Vagina (tissue), 2 donors: ENCODE measurements at regions not wholly inside any gene's neighbourhood (a gene's known extent, or its start where the extent isn't known, plus 50 kb on each side); places are given as distances from the start of the nearest gene placed in this dataset.
"Not testable (repeated sequence)": the region's sequence is repeated elsewhere in the genome, so short reads cannot be mapped to it uniquely, and the experiment has no call there.

Experiments
- DNase-seq, 2 donors: peaks; one replicate each; pipeline ENCODE4 v3.0.0-alpha.2; 2017; ENCODE audit errors: extremely low spot score in 2 of 2
- H3K27ac ChIP-seq: fragments of 200-600 bp; sonication (generic); one replicate; pipeline ENCODE4 v1.5.1; 2019
- H3K27me3 ChIP-seq: fragments of 200-600 bp; sonication (generic); one replicate; pipeline ENCODE4 v1.5.1; 2019
- H3K36me3 ChIP-seq, 2 donors: fragments of 200-600 bp; sonication (generic); one replicate each; pipeline ENCODE4 v1.5.1; 2017 to 2019
- H3K4me1 ChIP-seq: fragments of 200-600 bp; sonication (generic); one replicate; pipeline ENCODE4 v1.5.1; 2019
- H3K4me3 ChIP-seq, 2 donors: fragments of 200-600 bp; sonication (generic); 1 replicate in 1 of 2; 2 replicates in 1 of 2; pipeline ENCODE4 v1.5.1; 2016 to 2019
- H3K9me3 ChIP-seq: fragments of 200-600 bp; sonication (generic); one replicate; pipeline ENCODE4 v1.5.1; 2019
- CTCF ChIP-seq, 3 experiments: fragments of 450-650 bp in 2 of 3; fragments of 200-600 bp in 1 of 3; sonication (generic) in 1 of 3; IDR thresholded peaks; one replicate each; pipeline ENCODE4 v1.5.1; 2017 to 2019; ENCODE audit warnings: antibody characterized with exemption in 3 of 3, mild to moderate bottlenecking in 2 of 3, moderate library complexity in 2 of 3
- POLR2A ChIP-seq, 2 donors: fragments of 450-650 bp; IDR thresholded peaks; one replicate each; pipeline ENCODE4 v1.6.1; 2017; ENCODE audit warnings: antibody characterized with exemption in 2 of 2, mild to moderate bottlenecking in 2 of 2, moderate library complexity in 2 of 2
- POLR2AphosphoS5 ChIP-seq, 2 donors: sonication (generic); formaldehyde crosslinking; IDR thresholded peaks; one replicate each; pipeline ENCODE4 v1.9.0; 2017; ENCODE audit warnings: antibody characterized with exemption in 2 of 2, mild to moderate bottlenecking in 2 of 2, low read depth in 1 of 2; ENCODE audit not compliant: insufficient read depth in 1 of 2
- intact Hi-C: fragments of 100-400 bp; cut with DNase I; formaldehyde crosslinking; loops from one replicate; pipeline ENCODE4 v1.15.1; 2023

- Histone ChIP-seq H3K27ac (no peak overlapping the region), H3K9me3 (no peaks in the 10 kb centered on the region), H3K27me3 (no peaks in the 10 kb centered on the region), H3K36me3 (no peaks in the 10 kb centered on the region), H3K4me3 (no peak overlapping the region), H3K4me1 (no peaks in the 10 kb centered on the region)
- TF ChIP-seq POLR2AphosphoS5 (IDR thresholded peaks at IDR 0.05; ENCODE audit: insufficient read depth in 1 of 2, low read depth in 1 of 2) = no peak
- intact Hi-C loops = no loop called here
- DNase-seq = no peak
Observed at GRCh38 chr5:101637599-101637998, 658.5 kb downstream of the SLCO4C1 start.

- H3K4me3 ChIP-seq, H3K4me1 ChIP-seq, H3K27me3 ChIP-seq, H3K9me3 ChIP-seq, DNase-seq, H3K27ac ChIP-seq, H3K36me3 ChIP-seq, intact Hi-C loops: not testable (repeated sequence)
Observed at GRCh38 chr5:101627770-101628169, 668.3 kb downstream of the SLCO4C1 start.

GRCh38 chr5:101626572-101626971, 669.5 kb downstream of the SLCO4C1 start:
- no peak for TF ChIP-seq POLR2A (IDR thresholded peaks at IDR 0.05)
- no peak for TF ChIP-seq POLR2AphosphoS5 (IDR thresholded peaks at IDR 0.05; ENCODE audit: insufficient read depth in 1 of 2, low read depth in 1 of 2)
- no peak for TF ChIP-seq CTCF (IDR thresholded peaks at IDR 0.05)
- H3K27me3 ChIP-seq = no peaks in the 10 kb centered on the region
- H3K27ac ChIP-seq = no peak overlapping the region

GRCh38 chr5:101611039-101611438, 685.0 kb downstream of the SLCO4C1 start:
- no peaks in the 10 kb centered on the region for H3K9me3 ChIP-seq
- intact Hi-C loops = no loop called here
- no peak overlapping the region for H3K4me3 ChIP-seq
- H3K4me1 ChIP-seq = no peaks in the 10 kb centered on the region
- DNase-seq = no peak
- no peaks in the 10 kb centered on the region for H3K36me3 ChIP-seq
- H3K27ac ChIP-seq = no peak overlapping the region
- TF ChIP-seq POLR2AphosphoS5 (IDR thresholded peaks at IDR 0.05; ENCODE audit: insufficient read depth in 1 of 2, low read depth in 1 of 2) = no peak
- no peaks in the 10 kb centered on the region for H3K27me3 ChIP-seq

More at GRCh38 chr5:101626572-101626971, 669.5 kb downstream of the SLCO4C1 start:
- H3K4me1 ChIP-seq = no peaks in the 10 kb centered on the region
- intact Hi-C loops = no loop called here
- no peaks in the 10 kb centered on the region for H3K36me3 ChIP-seq
- no peak for DNase-seq
- no peaks in the 10 kb centered on the region for H3K9me3 ChIP-seq
- H3K4me3 ChIP-seq = no peak overlapping the region

GRCh38 chr5:101608322-101608721, 687.8 kb downstream of the SLCO4C1 start:
- TF ChIP-seq POLR2A (IDR thresholded peaks at IDR 0.05) = no peak
- no peak for TF ChIP-seq POLR2AphosphoS5 (IDR thresholded peaks at IDR 0.05; ENCODE audit: insufficient read depth in 1 of 2, low read depth in 1 of 2)
- no peak for TF ChIP-seq CTCF (IDR thresholded peaks at IDR 0.05)
- Histone ChIP-seq H3K36me3 (no peaks in the 10 kb centered on the region), H3K27ac (no peak overlapping the region), H3K27me3 (no peaks in the 10 kb centered on the region), H3K4me3 (no peak overlapping the region), H3K4me1 (no peaks in the 10 kb centered on the region), H3K9me3 (no peaks in the 10 kb centered on the region)
- DNase-seq = no peak
- intact Hi-C loops = no loop called here

- H3K9me3 ChIP-seq = no peaks in the 10 kb centered on the region
- intact Hi-C loops = no loop called here
- H3K4me1 ChIP-seq = no peaks in the 10 kb centered on the region
- no peak overlapping the region for H3K27ac ChIP-seq
- TF ChIP-seq CTCF (IDR thresholded peaks at IDR 0.05) (no peak), POLR2AphosphoS5 (IDR thresholded peaks at IDR 0.05; ENCODE audit: insufficient read depth in 1 of 2, low read depth in 1 of 2) (no peak), POLR2A (IDR thresholded peaks at IDR 0.05) (no peak)
- H3K36me3 ChIP-seq = no peaks in the 10 kb centered on the region
- DNase-seq = no peak
- no peaks in the 10 kb centered on the region for H3K27me3 ChIP-seq
- no peak overlapping the region for H3K4me3 ChIP-seq
Observed at GRCh38 chr5:101605700-101606099, 690.4 kb downstream of the SLCO4C1 start.

- Histone ChIP-seq H3K36me3 (no peaks in the 10 kb centered on the region), H3K4me3 (no peak overlapping the region), H3K4me1 (no peaks in the 10 kb centered on the region), H3K27ac (no peak overlapping the region), H3K27me3 (no peaks in the 10 kb centered on the region), H3K9me3 (no peaks in the 10 kb centered on the region)
- intact Hi-C loops = no loop called here
- no peak for DNase-seq
- TF ChIP-seq CTCF (IDR thresholded peaks at IDR 0.05) = no peak
- TF ChIP-seq POLR2AphosphoS5 (IDR thresholded peaks at IDR 0.05; ENCODE audit: insufficient read depth in 1 of 2, low read depth in 1 of 2) = no peak
- no peak for TF ChIP-seq POLR2A (IDR thresholded peaks at IDR 0.05)
Observed at GRCh38 chr5:101600614-101601013, 695.5 kb downstream of the SLCO4C1 start.
